OCI-M2 (cell line): ENCODE measurements at regions not wholly inside any gene's neighbourhood (a gene's known extent, or its start where the extent isn't known, plus 50 kb on each side); places are given as distances from the start of the nearest gene placed in this dataset.

Experiments
- DNase-seq: peaks from one replicate; lab custom pipeline; 2025; ENCODE audit not compliant: unreplicated experiment; lab: John Stamatoyannopoulos, UW

- DNase-seq, result no peak
These were observed 328.4 kb upstream of the HAND2 start for GRCh38 chr4:173858471-173858870.

GRCh38 chr4:173857828-173858227, 327.8 kb upstream of the HAND2 start:
- DNase-seq, result no peak

DNA sequence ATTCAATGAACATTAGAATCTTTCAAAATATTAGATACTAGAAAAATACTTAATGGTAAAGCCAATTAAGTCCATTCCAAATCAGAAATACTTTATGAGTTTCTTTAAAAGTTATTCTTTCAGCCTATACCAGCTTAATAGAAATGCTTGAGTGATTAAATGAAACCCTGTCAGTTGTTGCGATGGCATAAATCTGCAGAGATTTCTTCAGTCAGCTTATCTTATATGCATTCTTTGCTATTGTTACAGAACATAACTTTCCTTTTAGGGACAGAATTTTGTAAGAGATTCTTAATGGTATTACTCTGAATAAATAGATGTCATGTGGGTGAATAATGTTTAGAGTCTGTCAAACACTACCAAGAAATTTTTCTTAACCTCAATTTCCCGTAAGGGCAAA, 325.0 kb upstream of the HAND2 start:
- DNase-seq, result no peak

DNA sequence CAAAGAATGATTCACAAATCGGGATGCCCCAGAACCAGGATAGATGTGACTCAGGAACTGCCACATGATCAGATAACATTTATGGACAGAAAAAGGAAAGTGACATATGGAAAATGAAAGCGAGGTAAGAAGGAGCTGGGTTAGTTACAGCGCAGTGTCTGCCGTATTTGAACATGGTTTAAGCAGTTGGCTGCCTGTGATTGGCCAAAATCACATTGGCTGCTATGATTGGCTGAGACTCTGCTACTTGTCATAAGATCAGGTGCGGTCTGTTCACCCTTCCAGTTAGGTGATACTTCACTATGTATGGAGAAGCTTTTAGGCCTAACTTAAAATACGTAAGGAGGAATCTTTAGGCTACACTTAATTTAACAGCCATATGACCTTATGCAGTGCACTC, 322.7 kb upstream of the HAND2 start:
- no peak for DNase-seq

- DNase-seq, result no peak
These were observed 315.6 kb upstream of the HAND2 start for GRCh38 chr4:173845580-173845979.

DNA sequence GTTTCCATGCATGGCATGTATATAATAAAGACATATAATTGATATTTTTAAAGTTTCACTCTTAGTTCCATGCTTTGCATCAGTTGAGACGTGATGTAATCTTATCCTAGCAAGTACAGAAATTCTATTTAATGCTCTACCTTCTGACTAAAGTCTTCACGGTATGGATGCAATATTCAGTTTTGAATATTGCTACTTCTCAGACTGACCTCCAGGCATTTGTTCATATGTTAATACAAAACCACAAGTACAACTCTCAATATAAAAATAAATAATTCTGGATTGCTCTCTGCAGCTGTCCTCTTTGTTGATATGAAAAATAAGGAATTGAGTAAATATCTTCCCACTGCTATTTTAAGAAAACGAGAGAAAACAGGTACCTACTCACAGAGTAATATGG, 309.8 kb upstream of the HAND2 start:
- DNase-seq, result no peak

DNA sequence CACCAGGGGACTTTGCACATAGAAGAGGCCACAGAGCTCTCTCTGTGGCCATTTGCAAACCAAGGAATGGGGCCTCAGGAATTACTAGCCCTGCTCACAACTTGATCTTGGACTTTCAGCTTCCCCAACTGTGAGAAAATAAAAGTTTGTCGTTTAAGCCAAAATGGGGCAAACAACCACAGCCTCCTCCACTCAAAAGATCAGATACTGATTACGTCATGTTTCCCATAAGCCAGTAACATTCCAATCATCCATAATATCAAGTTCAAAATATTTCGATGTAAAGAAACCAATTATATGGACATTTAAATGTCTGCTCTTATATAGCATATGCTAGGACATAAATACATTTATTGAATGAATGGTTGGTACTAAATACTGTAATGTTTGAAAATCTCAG, 307.5 kb upstream of the HAND2 start:
- no peak for DNase-seq

DNA sequence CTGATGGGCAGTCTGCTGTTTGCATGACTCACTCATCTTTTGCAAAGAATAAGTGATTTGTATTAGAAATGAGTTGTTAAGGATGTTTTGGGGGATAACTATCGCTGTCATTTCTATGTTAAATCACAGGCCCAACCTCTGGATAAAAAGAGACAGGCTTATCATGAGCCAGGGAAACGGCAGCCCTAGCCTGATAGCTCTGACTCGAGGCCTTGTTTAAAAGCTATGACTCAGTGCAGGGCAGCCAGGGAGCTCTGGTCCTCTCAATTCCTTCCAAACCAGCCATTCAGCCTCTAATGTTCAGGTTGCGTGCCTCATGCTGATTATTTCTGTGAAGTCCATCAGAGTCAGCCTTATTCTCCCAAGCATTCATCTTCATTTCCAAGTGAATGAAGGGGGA, 305.9 kb upstream of the HAND2 start:
- peak; percentile 2 for DNase-seq

DNA sequence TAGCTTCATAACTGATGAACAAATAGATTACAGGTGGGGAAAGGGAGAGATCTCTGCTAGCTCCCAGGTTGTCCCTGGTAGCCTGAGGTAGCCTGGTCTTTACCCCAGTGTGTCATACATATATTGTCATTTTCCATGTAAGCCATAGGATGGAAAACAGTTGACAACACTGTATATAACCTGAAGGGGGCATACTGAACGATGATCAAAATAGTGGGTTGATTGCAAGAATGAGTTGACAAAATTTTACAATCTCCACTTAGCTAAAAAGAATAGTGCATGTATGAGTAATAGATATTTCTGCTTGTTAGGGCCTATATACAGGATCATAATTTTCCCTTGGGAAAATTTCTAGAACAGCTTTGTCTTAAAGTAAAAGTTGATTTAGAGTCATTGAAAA, 304.1 kb upstream of the HAND2 start:
- no peak for DNase-seq

- DNase-seq, result no peak
These were observed 299.5 kb upstream of the HAND2 start for GRCh38 chr4:173829565-173829964.

DNA sequence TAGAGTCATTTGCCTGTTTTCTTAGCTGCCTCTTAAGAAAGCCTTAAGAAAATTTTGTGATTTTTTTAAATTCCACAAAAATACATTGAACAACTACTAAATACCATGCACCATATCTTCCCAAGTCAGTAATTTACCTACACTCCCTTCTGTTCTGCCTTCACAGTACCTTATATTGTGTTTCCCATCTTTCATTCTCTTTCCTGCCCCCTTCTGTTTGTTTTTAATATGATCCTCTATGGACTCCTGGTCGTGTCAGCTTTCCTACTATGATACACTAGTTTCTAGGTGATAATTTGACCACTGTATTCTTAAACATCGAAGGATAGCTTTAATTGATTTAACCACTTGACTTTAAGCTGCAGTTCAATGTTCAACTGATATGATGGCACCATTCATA, 297.7 kb upstream of the HAND2 start:
- DNase-seq, result no peak

DNA sequence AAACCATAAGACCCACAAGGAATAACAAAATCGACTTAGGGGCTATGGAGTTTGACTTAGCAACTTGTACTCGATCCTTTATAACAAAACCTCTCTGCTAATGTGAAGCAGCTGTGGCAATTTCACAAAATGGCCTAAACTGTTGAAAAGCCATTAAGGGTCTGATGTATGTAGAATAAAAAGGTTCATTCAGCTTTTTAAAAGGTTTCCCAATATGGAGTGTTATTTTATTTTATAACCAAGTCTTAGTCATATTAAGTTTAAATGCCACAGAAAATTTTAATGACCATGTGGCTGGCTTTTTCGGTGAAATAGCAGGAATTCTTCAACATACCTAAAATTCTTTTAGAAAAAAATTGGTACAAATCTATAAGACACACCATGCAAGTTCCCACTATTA, 291.8 kb upstream of the HAND2 start:
- no peak for DNase-seq

- DNase-seq, result no peak
These were observed 291.0 kb upstream of the HAND2 start for GRCh38 chr4:173821036-173821435.

DNA sequence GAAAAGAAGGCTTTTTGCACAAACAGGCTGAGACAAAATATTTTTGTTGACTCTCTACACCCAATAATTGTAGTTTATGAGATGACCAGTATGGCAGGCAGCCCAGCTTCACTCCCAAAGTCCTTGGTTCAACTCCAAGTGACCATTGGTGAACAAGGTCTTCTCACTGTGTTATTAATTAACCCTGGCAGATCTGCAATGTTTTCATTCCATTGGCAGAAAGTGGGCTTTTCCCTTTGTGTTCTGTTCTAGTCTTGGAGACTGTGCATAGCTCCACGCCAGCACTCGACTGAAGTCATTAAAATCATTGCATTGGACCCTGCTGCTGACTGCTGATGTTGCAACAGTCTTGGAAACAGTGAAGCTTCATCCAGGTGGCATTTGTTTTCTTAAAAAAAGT, 277.3 kb upstream of the HAND2 start:
- no peak for DNase-seq

DNA sequence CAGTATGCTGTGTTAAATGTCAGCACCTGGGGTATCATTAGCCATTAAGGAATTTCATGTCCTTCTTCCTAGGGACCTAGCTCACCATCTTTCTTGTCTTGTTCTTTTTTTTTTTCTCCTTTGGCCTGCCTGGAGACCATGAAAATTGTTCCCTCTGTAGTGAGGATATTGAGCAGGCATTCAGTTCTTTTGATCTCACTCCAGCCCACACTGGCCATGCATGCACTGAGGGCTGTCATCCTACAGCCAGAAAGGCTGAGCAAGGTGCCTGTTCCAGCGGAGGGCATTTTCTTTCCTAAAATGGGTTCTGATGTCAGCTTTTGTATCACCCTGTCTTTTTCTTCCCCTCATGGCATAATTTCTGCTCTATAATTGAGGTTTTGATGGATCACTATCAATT, 275.9 kb upstream of the HAND2 start:
- no peak for DNase-seq

GRCh38 chr4:173802662-173803022, 272.6 kb upstream of the HAND2 start:
- no peak for DNase-seq

- no peak for DNase-seq
These were observed 272.0 kb upstream of the HAND2 start for GRCh38 chr4:173801876-173802661.

DNA sequence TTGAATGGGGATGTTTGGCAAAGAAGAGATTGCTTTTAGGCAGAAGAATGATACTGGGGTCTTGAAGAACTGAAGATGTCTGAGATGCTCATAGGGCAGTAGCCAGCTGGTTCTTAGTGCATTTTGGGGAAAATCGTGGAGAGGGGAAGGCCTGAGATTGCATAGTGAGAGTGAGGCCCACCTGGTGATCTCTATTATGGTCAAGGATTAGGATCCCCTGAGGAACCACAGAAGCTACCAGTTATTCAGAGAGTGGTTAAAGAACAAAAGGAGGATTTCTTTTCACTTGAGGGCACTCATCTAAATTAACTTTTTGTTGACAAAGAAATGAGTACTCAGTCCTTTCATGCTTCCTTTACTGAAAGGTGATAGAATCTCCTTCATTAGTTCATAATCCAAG, 271.3 kb upstream of the HAND2 start:
- DNase-seq, result no peak

DNA sequence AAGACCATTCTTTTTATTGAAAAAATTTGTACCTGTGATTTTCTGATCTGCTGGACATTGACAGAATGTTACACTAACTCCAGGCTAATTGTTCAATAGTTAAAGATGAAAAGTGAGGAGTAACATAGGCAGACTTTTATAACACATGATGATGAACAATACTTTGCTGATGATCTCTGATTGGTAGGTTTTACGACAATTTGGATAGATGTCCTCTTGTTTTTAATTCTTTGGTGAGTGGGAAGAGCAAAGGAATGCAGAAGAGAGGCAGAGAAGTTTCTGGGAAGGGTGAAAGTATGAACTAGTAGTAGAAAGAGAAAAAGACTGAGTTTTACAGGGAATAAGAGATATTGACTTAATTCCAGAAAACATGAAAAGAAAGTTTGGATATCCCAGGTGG, 267.3 kb upstream of the HAND2 start:
- no peak for DNase-seq

DNA sequence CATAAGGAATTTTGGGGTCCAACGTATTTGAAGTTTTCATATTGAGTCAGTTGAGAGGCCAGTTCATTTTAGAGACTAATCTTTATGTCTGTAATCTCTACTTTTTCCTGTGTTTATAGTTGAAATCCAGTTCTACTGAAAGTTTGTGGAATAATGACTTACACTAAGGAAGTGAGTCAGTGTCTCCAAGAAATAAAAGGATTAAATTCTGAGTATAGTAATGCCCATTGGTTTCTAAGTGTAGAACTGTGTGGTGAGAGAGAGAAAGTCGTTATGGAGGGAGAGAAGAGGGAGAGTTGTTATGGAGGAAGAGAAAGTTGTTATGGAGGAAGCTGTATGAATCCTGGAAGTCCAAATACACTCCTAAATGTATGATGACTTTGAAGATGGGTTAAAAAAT, 264.6 kb upstream of the HAND2 start:
- DNase-seq, result no peak

GRCh38 chr4:173793937-173794510, 264.0 kb upstream of the HAND2 start:
- no peak for DNase-seq

GRCh38 chr4:173782660-173783059, 252.6 kb upstream of the HAND2 start:
- no peak for DNase-seq

- no peak for DNase-seq
These were observed 247.9 kb upstream of the HAND2 start for GRCh38 chr4:173777921-173778320.
